Fibroblast of pulmonary artery (primary cell): ENCODE measurements at regions not wholly inside any gene's neighbourhood (a gene's known extent, or its start where the extent isn't known, plus 50 kb on each side); places are given as distances from the start of the nearest gene placed in this dataset.

Experiments used
- DNase-seq: peaks from one replicate; pipeline ENCODE4 v3.0.0-alpha.2; 2010; ENCODE audit warnings: low read depth
- H3K4me3 ChIP-seq: replicated peaks from 2 replicates; pipeline ENCODE4 v1.5.1; 2011; ENCODE audit warnings: low read depth, mild to moderate bottlenecking, control low read depth, low read length, moderate library complexity
- TF ChIP-seq, protein P1 (sequence below): IDR thresholded peaks from 2 replicates; pipeline ENCODE4 v1.5.1; 2011; ENCODE audit warnings: mild to moderate bottlenecking, control low read depth, low read length, inconsistent platforms; ENCODE audit errors: missing control alignments

DNA sequence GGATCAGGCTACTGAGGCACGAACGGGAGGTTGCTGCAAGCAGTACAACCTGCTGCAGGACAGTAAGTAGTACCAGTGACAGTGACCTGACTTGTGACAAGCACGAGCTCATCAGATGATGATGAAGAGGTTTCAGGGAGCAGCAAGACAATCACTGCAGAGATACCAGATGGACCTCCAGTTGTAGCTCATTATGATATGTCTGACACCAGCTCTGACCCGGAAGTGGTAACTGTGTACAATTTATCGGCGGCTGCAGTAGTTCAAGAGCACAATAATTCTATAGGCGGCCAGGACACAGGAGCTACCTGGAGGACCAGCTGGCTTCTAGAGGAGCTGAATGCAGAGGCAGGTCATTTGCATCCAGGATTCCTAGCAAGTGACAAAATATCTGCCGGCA is 64.0 kb upstream of the GULP1 start:
- DNase-seq, result no peak
- H3K4me3 ChIP-seq, result no peak overlapping the region
- TF ChIP-seq, protein P1, sequence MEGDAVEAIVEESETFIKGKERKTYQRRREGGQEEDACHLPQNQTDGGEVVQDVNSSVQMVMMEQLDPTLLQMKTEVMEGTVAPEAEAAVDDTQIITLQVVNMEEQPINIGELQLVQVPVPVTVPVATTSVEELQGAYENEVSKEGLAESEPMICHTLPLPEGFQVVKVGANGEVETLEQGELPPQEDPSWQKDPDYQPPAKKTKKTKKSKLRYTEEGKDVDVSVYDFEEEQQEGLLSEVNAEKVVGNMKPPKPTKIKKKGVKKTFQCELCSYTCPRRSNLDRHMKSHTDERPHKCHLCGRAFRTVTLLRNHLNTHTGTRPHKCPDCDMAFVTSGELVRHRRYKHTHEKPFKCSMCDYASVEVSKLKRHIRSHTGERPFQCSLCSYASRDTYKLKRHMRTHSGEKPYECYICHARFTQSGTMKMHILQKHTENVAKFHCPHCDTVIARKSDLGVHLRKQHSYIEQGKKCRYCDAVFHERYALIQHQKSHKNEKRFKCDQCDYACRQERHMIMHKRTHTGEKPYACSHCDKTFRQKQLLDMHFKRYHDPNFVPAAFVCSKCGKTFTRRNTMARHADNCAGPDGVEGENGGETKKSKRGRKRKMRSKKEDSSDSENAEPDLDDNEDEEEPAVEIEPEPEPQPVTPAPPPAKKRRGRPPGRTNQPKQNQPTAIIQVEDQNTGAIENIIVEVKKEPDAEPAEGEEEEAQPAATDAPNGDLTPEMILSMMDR, result no peak

GRCh38 chr2:188235364-188235763 is 56.3 kb upstream of the GULP1 start:
- TF ChIP-seq, protein P1, result no peak
- no peak for DNase-seq
- no peak overlapping the region for H3K4me3 ChIP-seq

- no peak for DNase-seq
- TF ChIP-seq, protein P1, result no peak
- H3K4me3 ChIP-seq, result no peak overlapping the region
These were observed 53.3 kb upstream of the GULP1 start for GRCh38 chr2:188238386-188238785.
